Bronchial epithelial cell (primary cell): ENCODE measurements at regions not wholly inside any gene's neighbourhood (a gene's known extent, or its start where the extent isn't known, plus 50 kb on each side); places are given as distances from the start of the nearest gene placed in this dataset.

Experiments used
- DNase-seq: peaks from one replicate; pipeline ENCODE4 v3.0.0-alpha.2; 2010; ENCODE audit warnings: low read depth
- FAIRE-seq: peaks from 2 replicates; lab custom pipeline; 2011; peaks lifted over from hg19 to GRCh38; lab: Jason Lieb, UNC
- H3K27me3 ChIP-seq: 2 replicates; pipeline ENCODE4 v1.5.1; 2011; ENCODE audit warnings: low read length; ENCODE audit not compliant: control insufficient read depth, insufficient read depth
- H3K36me3 ChIP-seq: 2 replicates; pipeline ENCODE4 v1.5.1; 2011; ENCODE audit warnings: low read length; ENCODE audit not compliant: control insufficient read depth, insufficient read depth
- H3K4me3 ChIP-seq: 2 replicates; pipeline ENCODE4 v1.5.1; 2011; ENCODE audit warnings: mild to moderate bottlenecking, low read depth, low read length, control low read depth
- TF ChIP-seq, protein P1 (sequence below): IDR thresholded peaks from 2 replicates; pipeline ENCODE4 v1.5.1; 2011; ENCODE audit warnings: mild to moderate bottlenecking, moderate library complexity, low read length, control low read depth, inconsistent platforms; ENCODE audit not compliant: insufficient read depth, severe bottlenecking

- peak; percentile 30 for DNase-seq
- Histone ChIP-seq H3K36me3 (no peaks in the 10 kb centered on the region), H3K27me3 (no peaks in the 10 kb centered on the region), H3K4me3 (no peak overlapping the region)
- TF ChIP-seq, protein P1, sequence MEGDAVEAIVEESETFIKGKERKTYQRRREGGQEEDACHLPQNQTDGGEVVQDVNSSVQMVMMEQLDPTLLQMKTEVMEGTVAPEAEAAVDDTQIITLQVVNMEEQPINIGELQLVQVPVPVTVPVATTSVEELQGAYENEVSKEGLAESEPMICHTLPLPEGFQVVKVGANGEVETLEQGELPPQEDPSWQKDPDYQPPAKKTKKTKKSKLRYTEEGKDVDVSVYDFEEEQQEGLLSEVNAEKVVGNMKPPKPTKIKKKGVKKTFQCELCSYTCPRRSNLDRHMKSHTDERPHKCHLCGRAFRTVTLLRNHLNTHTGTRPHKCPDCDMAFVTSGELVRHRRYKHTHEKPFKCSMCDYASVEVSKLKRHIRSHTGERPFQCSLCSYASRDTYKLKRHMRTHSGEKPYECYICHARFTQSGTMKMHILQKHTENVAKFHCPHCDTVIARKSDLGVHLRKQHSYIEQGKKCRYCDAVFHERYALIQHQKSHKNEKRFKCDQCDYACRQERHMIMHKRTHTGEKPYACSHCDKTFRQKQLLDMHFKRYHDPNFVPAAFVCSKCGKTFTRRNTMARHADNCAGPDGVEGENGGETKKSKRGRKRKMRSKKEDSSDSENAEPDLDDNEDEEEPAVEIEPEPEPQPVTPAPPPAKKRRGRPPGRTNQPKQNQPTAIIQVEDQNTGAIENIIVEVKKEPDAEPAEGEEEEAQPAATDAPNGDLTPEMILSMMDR = no peak
- no peak for FAIRE-seq
Measured at GRCh38 chr10:24793648-24794379, 70.1 kb upstream of the ARHGAP21 start.

- H3K4me3 ChIP-seq = no peak overlapping the region
- H3K36me3 ChIP-seq = no peaks in the 10 kb centered on the region
- no peaks in the 10 kb centered on the region for H3K27me3 ChIP-seq
- DNase-seq (no peak), FAIRE-seq (no peak)
- TF ChIP-seq, protein P1 = no peak
Measured at GRCh38 chr10:24792638-24793037, 69.0 kb upstream of the ARHGAP21 start.

DNA sequence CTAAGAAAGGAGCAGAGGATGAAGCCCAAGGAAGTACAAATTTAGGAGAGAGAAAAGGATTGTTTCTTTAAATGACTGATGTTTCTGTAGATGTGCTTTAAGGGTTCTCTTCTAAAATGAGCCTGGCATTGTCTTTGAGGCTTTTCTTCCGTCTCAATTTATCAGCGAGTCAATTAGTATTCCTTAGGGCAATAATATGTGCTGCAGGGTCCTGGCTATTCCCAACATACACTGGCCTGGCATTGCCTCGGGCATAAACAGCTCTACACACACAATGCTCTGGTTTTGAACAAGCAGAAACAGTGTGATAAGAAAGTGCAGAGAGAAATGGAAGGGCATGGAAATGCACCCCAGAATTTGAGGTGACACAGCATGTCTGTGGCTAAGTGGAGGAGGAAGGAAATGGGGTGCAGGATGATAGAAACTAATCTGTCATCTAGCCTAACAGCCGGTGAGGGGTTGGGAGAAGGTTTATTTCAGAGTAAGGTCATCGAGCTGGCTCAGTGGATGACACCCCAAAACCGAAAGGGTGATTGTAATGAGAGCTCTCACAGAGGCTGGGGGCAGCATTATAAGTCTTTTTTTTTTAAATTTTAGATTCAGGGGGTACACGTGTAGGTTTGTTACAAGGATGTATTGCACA lies 67.5 kb upstream of the ARHGAP21 start:
- DNase-seq = no peak
- FAIRE-seq = no peak
- Histone ChIP-seq H3K27me3 (no peaks in the 10 kb centered on the region), H3K4me3 (no peak overlapping the region), H3K36me3 (no peaks in the 10 kb centered on the region)
- TF ChIP-seq, protein P1 = no peak

GRCh38 chr10:24790599-24790998 lies 66.9 kb upstream of the ARHGAP21 start:
- H3K4me3 ChIP-seq = no peak overlapping the region
- DNase-seq (no peak), FAIRE-seq (no peak)
- TF ChIP-seq, protein P1 = no peak
- no peaks in the 10 kb centered on the region for H3K27me3 ChIP-seq
- no peaks in the 10 kb centered on the region for H3K36me3 ChIP-seq

GRCh38 chr10:24790073-24790472 lies 66.4 kb upstream of the ARHGAP21 start:
- Histone ChIP-seq H3K36me3 (no peaks in the 10 kb centered on the region), H3K27me3 (no peaks in the 10 kb centered on the region), H3K4me3 (no peak overlapping the region)
- DNase-seq = no peak
- TF ChIP-seq, protein P1 = no peak
- FAIRE-seq = no peak
